Upper lobe of right lung (tissue), 1 donor: ENCODE measurements at regions not wholly inside any gene's neighbourhood (a gene's known extent, or its start where the extent isn't known, plus 50 kb on each side); places are given as distances from the start of the nearest gene placed in this dataset.

ENCODE experiments used
- ATAC-seq: fragments of 200-7000 bp; cut with Tn5 transposase; one replicate; pipeline ENCODE4 v1.9.1; 2020; ENCODE audit warnings: mild to moderate bottlenecking, moderate library complexity
- DNase-seq: peaks from one replicate; pipeline ENCODE4 v3.0.0-alpha.2; 2020
- H3K27ac ChIP-seq: fragments of 200-600 bp; one replicate; pipeline ENCODE4 v1.8.0; 2022
- H3K27me3 ChIP-seq: fragments of 200-600 bp; one replicate; pipeline ENCODE4 v1.8.0; 2022; ENCODE audit warnings: mild to moderate bottlenecking
- H3K36me3 ChIP-seq: fragments of 200-600 bp; one replicate; pipeline ENCODE4 v1.8.0; 2022
- H3K4me1 ChIP-seq: fragments of 200-600 bp; one replicate; pipeline ENCODE4 v1.8.0; 2022
- H3K4me3 ChIP-seq: fragments of 200-600 bp; one replicate; pipeline ENCODE4 v1.8.0; 2022; ENCODE audit warnings: mild to moderate bottlenecking
- H3K9me3 ChIP-seq: fragments of 200-600 bp; one replicate; pipeline ENCODE4 v1.8.0; 2022
- intact Hi-C: fragments of 100-400 bp; cut with DNase I; formaldehyde crosslinking; loops from one replicate; pipeline ENCODE4 v1.11.0; 2022
- TF ChIP-seq, protein P1 (sequence below): fragments of 200-600 bp; IDR thresholded peaks from one replicate; pipeline ENCODE4 v1.8.0; 2022; ENCODE audit warnings: antibody characterized with exemption
- donor health status: DM: no; HTN: yes; CAD: no; lungs with severe emphysema.

DNA sequence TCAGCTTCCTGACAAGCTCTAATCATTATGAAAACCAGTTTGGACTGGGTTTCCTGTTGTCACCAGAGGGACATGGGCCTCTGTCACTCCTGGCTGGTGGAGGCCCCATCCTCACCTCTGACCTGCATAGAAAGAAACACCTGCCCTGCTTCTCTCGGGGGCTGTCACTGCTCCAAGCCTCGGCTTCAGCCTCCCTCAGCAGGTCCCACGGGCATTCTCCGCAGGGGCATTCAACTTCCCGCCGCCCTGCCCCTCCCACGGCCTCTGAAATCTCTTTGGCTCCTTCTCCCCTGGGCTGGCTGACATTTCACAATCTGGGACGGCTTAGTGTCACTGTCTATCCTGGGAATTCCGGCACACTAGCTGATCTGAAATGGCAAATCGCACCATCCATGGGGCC, 257.9 kb downstream of the CTTN start:
- DNase-seq (no peak), ATAC-seq (no peak)
- TF ChIP-seq, protein P1, sequence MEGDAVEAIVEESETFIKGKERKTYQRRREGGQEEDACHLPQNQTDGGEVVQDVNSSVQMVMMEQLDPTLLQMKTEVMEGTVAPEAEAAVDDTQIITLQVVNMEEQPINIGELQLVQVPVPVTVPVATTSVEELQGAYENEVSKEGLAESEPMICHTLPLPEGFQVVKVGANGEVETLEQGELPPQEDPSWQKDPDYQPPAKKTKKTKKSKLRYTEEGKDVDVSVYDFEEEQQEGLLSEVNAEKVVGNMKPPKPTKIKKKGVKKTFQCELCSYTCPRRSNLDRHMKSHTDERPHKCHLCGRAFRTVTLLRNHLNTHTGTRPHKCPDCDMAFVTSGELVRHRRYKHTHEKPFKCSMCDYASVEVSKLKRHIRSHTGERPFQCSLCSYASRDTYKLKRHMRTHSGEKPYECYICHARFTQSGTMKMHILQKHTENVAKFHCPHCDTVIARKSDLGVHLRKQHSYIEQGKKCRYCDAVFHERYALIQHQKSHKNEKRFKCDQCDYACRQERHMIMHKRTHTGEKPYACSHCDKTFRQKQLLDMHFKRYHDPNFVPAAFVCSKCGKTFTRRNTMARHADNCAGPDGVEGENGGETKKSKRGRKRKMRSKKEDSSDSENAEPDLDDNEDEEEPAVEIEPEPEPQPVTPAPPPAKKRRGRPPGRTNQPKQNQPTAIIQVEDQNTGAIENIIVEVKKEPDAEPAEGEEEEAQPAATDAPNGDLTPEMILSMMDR: no peak
- no peaks in the 10 kb centered on the region for H3K27me3 ChIP-seq
- H3K4me1 ChIP-seq: no peaks in the 10 kb centered on the region
- H3K27ac ChIP-seq: no peak overlapping the region
- no peaks in the 10 kb centered on the region for H3K36me3 ChIP-seq
- intact Hi-C loops: no loop called here
- H3K4me3 ChIP-seq: no peak overlapping the region
- no peaks in the 10 kb centered on the region for H3K9me3 ChIP-seq

- no peak overlapping the region for H3K4me3 ChIP-seq
- no peaks in the 10 kb centered on the region for H3K4me1 ChIP-seq
- DNase-seq (no peak), ATAC-seq (no peak)
- no peaks in the 10 kb centered on the region for H3K9me3 ChIP-seq
- no peak overlapping the region for H3K27ac ChIP-seq
- TF ChIP-seq, protein P1: no peak
- intact Hi-C loops: no loop called here
- peaks cover 32% of the 10 kb centered on the region for H3K27me3 ChIP-seq
- no peaks in the 10 kb centered on the region for H3K36me3 ChIP-seq
These were observed 261.9 kb downstream of the CTTN start for GRCh38 chr11:70660059-70660888.

GRCh38 chr11:70660889-70661197, 262.5 kb downstream of the CTTN start:
- ATAC-seq (no peak), DNase-seq (no peak)
- Histone ChIP-seq H3K9me3 (no peaks in the 10 kb centered on the region), H3K4me3 (no peak overlapping the region), H3K36me3 (no peaks in the 10 kb centered on the region), H3K4me1 (no peaks in the 10 kb centered on the region), H3K27me3 (peaks cover 32% of the 10 kb centered on the region), H3K27ac (no peak overlapping the region)
- TF ChIP-seq, protein P1: no peak
- intact Hi-C loops: no loop called here

GRCh38 chr11:70661761-70662501, 263.6 kb downstream of the CTTN start:
- TF ChIP-seq, protein P1: no peak
- Histone ChIP-seq H3K36me3 (no peaks in the 10 kb centered on the region), H3K4me3 (peak overlapping the region; percentile 0), H3K9me3 (no peaks in the 10 kb centered on the region), H3K27ac (no peak overlapping the region), H3K4me1 (no peaks in the 10 kb centered on the region), H3K27me3 (peaks cover 37% of the 10 kb centered on the region)
- ATAC-seq (no peak), DNase-seq (no peak)
- intact Hi-C loops: no loop called here

DNA sequence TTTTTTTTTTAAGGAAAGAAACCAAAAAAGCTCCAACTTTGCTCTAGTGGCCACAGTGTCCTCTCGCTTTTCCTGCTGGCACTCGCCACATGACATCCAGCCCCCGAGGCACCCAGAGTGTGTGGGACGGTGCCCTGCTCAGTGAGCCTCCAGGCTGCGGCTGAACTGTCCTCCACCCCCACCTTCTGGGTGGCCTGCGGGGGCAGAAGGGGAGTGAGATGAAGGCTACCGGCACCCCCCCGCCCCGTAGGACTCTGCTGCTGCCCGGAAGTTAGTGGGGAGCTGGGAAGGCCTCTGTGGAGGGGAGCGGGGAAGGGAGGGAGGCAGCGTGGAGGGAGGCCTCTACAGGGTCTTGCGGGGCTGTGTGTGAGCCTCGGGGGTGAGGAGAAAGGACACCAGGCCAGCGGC, 264.4 kb downstream of the CTTN start:
- intact Hi-C loops: no loop called here
- H3K27me3 ChIP-seq: peaks cover 37% of the 10 kb centered on the region
- DNase-seq (no peak), ATAC-seq (no peak)
- H3K27ac ChIP-seq: no peak overlapping the region
- no peaks in the 10 kb centered on the region for H3K36me3 ChIP-seq
- H3K9me3 ChIP-seq: no peaks in the 10 kb centered on the region
- TF ChIP-seq, protein P1: no peak
- H3K4me1 ChIP-seq: no peaks in the 10 kb centered on the region
- no peak overlapping the region for H3K4me3 ChIP-seq
